ENCODE measurements at regions not wholly inside any gene's neighbourhood (a gene's known extent, or its start where the extent isn't known, plus 50 kb on each side); places are given as distances from the start of the nearest gene placed in this dataset.

DNA sequence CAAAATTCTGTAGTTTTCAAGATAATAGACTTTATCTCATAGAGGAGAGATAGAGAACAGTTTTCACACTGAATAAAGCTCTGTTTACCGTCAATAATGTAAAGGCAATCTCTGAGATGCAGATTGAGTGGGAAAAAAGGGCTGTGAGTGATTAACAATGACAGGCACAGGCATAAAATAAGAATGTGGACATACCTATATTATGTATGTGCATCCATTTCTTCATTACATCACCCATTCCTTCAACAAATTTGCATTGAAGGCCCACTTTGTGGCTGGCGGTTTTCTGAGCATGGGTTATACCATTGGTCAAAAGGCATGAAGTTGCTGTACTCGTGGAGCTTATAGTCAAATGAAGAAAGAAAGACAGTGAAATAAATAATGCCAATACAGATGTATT is 1431.0 kb downstream of the AACS start:
- no peak for TF ChIP-seq CTCF (IDR thresholded peaks at IDR 0.05; ENCODE audit: low read length)
- TF ChIP-seq EZH2 (IDR thresholded peaks at IDR 0.05; ENCODE audit: borderline replicate concordance, low read length), result no peak
